ENCODE measurements at regions not wholly inside any gene's neighbourhood (a gene's known extent, or its start where the extent isn't known, plus 50 kb on each side); places are given as distances from the start of the nearest gene placed in this dataset.

GRCh38 chr18:26741758-26742157, 123.7 kb downstream of the AQP4 start:
- DNase-seq, result no peak

- DNase-seq, result no peak
These were observed 124.5 kb downstream of the AQP4 start for GRCh38 chr18:26741048-26741447.

- no peak for DNase-seq
These were observed 125.1 kb downstream of the AQP4 start for GRCh38 chr18:26740396-26740795.

DNA sequence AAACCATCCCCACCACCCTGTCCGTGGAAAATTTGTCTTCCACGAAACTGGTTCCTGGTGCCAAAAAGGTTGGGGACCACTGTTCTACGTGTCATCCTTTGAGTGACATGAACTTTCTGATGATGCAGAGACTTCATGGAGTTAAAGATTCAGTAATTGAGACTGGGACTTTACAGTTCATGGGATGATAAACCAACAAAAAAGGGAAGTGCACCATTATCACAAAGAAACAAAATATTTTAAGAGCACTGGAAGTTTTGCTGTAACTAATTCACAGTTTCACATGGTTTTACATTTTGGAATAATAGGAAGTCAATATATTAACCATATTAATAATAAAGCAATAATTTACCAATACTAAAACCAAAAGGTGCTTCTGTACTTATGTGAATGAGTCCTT, 126.8 kb downstream of the AQP4 start:
- DNase-seq, result no peak

GRCh38 chr18:26736301-26736700, 129.2 kb downstream of the AQP4 start:
- DNase-seq, result no peak

GRCh38 chr18:26734760-26735159, 130.7 kb downstream of the AQP4 start:
- DNase-seq, result no peak

GRCh38 chr18:26729449-26729848, 136.1 kb downstream of the AQP4 start:
- no peak for DNase-seq

GRCh38 chr18:26729008-26729407, 136.5 kb downstream of the AQP4 start:
- DNase-seq, result no peak

DNA sequence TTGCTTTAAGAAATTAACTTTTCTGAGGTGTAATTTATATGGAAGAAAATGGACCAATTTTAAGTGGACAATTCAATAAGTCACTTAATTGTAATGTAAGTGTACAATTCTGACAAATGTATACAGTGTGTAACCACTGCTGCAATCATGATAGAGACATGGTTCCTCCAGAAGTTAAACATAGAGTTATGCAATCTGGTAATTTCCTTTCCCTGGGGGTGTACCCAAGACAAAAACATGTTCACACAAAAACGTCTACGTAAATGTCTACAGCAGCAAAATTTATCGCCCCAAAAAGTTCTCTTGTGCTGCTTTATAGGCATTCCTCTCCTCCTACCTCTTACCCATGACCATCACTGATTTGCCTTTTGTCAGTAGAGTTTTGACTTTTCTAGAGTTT, 141.5 kb downstream of the AQP4 start:
- no peak for DNase-seq

DNA sequence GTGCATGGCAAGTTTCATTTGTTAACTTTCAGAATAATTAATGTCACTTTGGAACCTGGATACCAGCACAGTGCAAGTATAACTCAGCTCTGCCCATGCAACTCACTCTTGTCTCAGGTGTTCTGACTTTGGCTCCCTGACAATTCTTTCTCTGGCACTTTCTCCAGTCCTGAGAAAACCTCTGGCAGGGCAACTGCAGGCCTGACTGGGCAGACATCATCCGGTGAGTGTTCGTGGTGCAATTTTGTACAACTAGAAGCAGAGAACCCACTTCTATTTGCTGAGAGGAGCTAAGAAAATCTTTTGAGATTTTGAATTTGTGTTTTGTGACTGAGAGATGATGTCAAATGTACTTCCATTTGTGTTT, 143.0 kb downstream of the AQP4 start:
- DNase-seq, result no peak

- no peak for DNase-seq
These were observed 143.5 kb downstream of the AQP4 start for GRCh38 chr18:26721854-26722564.

DNA sequence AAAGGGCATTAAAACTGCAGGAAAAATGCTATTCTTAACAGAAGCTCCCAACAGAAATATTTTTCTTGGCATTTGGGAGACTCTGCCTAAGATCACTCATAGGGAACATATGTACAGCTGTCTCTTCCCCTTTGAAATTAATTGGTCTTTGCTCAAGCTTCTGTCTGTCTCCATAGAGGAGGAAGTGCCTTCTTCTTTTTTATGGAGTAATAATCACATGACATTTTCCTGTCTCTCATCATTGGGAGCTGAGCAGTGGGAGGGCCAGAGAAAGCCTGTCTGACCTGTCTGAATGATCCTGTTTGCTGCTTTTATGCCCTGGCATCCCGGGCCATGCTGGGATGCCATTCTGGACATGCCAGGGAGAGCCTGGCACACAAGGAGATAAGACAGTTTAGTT, 145.6 kb downstream of the AQP4 start:
- DNase-seq, result peak; percentile 15

DNA sequence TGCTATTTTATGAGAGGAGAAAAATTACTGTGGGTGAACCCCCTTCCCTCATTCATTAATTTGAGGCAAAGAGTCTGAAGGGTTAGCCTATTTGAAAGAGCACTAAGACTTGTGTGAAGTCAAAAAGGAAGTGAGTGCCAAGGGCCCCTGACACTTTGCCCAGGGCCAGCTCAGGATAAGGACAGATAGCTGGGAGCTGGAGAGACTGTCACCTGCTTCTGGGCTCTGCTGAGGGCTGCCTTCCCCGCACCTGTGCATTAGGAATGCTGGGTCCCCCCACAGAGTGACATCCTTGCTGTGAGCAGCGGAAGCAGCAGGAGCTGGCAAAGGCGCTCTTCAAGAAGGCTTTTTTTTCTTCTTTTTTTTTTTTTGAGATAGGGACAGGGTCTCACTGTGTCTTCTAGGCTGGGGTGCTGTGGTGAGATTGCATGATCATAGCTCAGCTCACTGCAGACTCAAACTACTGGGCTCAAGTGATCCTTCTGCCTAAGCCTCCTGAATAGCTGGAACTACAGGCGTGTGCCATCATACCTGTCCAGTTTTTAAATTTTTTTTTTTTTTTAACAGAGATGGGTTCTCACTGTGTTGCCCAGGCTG, 148.3 kb downstream of the AQP4 start:
- DNase-seq, result no peak

DNA sequence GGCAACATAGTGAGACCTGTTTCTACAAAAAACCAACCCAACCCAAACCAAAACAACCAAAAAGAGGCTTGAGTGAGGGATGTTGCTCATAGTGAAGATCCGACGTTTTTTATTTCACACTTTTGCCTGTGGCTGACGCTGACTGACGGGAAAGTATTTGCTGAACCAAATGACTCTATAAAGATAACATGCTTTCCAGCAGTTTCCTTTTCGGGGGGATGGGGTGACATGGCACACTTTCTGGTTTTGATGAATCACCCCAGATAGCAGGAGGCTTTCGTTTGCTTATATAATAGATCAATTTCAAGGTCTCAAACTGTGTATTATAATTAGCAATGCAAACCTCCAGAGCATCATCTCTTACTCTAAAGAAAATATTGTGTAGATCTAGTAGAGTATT, 150.8 kb downstream of the AQP4 start:
- DNase-seq, result no peak

DNA sequence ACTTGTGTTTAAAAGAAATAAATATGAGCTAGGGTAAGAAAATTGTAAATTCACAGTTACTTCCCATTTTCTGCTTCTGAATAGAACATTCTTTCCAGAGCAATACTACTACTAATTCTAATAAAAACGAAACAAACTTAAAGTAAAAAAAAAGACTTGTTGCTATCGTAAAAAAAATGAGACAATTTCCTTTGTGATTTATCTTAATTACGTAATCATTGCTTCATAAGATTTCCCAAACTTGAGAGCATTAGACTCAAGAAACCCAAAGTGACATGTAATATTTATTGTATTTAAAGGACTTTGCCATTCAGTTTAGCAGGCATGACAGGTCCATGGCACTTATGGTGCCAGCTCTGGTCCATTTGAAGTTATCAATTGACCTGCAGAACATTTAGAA, 153.8 kb downstream of the AQP4 start:
- no peak for DNase-seq

DNA sequence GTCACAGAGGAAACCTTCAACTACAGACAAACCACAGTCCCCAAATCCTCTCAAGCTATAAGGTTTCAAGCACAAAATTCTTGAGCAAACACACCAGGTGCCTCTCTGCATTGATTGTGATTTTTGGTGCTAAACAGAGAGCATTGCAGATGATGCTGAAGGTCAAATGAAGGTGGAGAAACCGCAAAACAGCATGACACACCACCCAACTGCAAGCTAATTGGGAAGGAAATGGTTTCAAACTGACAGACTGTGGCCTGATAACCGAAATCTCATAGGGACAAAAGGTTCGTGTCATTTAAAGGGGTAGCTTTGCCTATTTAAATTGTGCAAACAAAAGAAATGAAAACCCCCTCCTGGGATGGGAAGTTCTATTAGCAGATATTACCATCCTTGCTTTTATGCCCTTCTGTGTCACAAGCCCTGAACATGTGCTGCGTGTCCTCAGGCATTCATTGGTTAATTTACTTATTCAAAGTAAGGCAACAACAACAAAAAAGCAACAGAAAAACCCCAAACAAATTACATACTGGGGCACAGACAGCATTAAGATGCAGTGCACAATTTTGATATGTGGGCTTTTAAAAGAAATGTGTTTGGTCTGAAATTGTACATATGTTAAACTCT, 154.9 kb downstream of the AQP4 start:
- no peak for DNase-seq

DNA sequence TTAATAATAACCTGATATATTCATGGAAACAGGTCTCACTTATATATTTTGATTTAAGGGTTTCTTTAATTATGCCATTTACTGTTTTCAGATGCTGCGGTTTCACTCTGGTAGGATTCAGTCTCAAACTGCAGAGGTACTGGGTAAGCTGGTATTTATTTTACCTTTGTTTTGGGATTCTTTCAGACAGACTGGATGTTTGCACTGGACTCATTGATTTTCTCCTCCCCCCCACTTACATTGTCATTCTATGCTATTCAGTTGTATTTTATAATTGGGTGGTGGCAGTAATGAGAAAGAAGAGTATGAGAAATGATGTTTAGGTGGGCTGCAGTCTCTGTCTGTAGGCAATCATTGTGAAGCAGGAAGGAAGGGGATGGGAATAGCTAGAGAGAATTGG, 155.6 kb downstream of the AQP4 start:
- no peak for DNase-seq

DNA sequence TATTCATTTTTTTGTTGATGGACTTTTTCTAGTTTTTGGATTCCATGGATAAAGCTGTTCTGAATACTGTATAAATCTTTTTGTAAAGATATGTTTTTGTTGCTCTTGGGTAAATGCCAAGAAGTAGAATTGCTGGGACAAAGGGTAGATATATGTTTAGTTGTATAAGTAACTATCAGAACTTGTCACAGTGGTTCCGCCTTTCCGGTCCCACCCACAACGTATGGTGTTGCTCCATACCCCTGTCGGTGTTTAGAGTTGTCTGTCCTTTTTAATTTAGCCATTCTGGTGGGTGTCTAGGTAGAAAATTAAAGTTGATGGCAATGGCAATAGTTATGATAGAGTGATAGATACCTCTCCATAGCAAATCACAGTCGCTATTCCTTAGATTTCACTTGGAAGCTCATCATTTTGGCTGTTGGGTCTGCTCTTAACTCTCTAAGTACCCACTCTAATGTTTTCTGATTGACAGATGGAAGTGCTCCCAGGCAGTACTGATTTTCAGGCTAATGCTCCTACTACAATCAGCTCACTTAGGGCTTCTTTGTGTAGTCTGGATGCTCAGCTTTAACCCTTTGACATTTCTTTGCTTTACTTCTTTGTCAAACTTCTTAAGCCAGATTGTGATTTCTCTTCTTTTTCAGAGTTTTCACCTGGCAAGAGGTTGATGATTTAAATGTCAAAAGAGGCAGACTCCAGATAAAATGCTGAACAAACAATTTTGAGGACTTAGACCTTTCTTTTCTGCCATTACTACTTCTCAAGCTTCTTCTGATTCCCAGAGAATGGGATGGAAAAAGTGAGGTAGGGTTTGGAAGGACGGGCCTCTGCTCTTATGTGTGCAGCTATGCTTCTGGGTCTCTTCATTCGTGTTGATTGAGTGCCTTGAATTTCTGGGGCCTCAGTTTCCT, 156.4 kb downstream of the AQP4 start:
- no peak for DNase-seq

DNA sequence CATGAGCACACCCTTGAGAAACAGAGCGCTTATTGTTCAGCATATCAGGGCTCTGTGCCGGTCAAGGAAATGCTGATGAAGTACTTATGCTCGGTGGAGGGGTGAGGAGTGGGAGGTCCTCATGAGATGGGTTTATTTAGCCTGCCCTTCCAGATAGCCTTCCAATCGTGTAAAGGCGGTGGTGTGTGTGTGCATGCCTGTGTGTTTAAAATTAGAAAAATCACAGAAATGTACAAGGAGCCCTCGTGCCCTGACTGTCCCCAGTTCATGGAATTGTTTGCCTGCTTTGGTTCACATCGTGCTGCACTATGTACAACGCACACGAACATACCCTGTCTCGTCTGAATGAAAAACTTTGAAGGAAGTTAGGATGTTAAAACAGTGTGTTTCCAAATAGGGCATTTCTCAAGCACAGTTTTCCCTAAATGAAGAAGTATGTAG, 158.6 kb downstream of the AQP4 start:
- DNase-seq, result no peak

DNA sequence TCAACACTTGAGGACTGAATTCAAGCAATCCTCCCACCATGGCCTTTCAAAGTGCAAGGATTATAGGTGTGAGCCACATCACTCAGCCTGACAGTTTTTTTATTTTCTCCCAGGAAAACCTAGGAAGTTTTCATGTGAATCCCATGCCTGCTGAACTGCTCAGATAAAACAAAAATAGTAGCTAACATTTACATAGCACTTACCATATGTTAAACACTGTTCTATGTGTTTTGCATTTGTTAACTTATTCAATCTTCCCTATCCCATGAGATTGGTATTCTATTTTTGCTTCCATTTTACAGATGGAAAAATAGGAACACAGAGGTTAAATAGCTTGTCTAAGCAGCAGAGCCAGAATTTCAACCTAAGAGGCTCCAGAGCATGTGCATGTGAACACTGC, 157.4 kb upstream of the KCTD1 start:
- no peak for DNase-seq

GRCh38 chr18:26703170-26703930, 155.0 kb upstream of the KCTD1 start:
- no peak for DNase-seq

DNA sequence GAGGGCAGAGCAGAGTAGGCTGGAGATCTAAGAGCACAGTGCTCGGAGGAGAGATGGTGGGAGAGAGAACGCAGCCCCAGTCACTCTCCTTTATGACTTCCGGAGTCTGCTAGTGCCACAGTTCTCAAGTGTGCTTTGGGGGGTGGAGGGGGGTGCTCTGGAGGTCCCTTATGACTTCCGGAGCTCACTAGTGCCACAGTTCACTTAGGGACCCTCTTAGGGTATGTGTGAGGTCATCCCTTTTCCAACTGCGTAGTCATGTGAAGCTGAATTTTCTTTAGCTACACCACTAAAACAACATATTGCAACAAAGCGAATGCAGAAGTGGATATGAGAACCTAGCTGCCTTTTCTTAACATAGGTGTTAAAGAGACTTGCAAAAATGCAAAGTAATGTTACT, 153.7 kb upstream of the KCTD1 start:
- no peak for DNase-seq
